GM21737 (cell line): ENCODE measurements at regions not wholly inside any gene's neighbourhood (a gene's known extent, or its start where the extent isn't known, plus 50 kb on each side); places are given as distances from the start of the nearest gene placed in this dataset.
"Not testable (repeated sequence)": the region's sequence is repeated elsewhere in the genome, so short reads cannot be mapped to it uniquely, and the experiment has no call there.

Experiments
- ATAC-seq: cut with Tn5 transposase; IDR thresholded peaks from one replicate; pipeline ENCODE4 v1.9.1; 2021; ENCODE audit warnings: mild to moderate bottlenecking, moderate library complexity; ENCODE audit not compliant: unreplicated experiment

- no peak for ATAC-seq
Observed at GRCh38 chr2:139439100-139439499, 658.9 kb upstream of the NXPH2 start.

- no peak for ATAC-seq
Observed at GRCh38 chr2:139438478-139438877, 658.3 kb upstream of the NXPH2 start.

GRCh38 chr2:139427164-139427563 is 647.0 kb upstream of the NXPH2 start:
- no peak for ATAC-seq

GRCh38 chr2:139424101-139424500 is 643.9 kb upstream of the NXPH2 start:
- no peak for ATAC-seq

- ATAC-seq, result no peak
Observed at GRCh38 chr2:139411236-139411635, 631.0 kb upstream of the NXPH2 start.

- ATAC-seq, result not testable (repeated sequence)
Observed at GRCh38 chr2:139410833-139411174, 630.6 kb upstream of the NXPH2 start.

DNA sequence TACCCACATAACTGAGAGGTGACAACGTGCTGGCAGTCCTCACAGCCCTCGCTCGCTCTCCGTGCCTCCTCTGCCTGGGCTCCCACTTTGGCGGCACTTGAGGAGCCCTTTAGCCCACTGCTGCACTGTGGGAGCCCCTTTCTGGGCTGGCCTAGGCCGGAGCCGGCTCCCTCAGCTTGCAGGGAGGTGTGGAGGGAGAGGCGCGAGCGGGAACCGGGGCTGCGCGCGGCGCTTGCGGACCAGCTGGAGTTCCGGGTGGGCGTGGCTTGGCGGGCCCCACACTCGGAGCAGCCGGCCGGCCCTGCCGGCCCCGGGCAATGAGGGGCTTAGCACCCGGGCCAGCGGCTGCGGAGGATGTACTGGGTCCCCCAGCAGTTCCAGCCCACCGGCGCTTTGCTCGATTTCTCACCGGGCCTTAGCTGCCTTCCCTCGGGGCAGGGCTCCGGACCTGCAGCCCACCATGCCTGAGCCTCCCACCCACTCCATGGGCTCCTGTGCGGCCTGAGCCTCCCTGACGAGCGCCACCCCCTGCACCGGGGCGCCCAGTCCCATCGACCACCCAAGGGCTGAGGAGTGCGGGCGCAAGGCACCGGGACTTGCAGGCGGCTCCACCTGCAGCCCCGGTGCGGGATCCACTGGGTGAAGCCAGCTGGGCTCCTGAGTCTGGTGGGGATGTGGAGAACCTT is 630.1 kb upstream of the NXPH2 start:
- ATAC-seq, result not testable (repeated sequence)

DNA sequence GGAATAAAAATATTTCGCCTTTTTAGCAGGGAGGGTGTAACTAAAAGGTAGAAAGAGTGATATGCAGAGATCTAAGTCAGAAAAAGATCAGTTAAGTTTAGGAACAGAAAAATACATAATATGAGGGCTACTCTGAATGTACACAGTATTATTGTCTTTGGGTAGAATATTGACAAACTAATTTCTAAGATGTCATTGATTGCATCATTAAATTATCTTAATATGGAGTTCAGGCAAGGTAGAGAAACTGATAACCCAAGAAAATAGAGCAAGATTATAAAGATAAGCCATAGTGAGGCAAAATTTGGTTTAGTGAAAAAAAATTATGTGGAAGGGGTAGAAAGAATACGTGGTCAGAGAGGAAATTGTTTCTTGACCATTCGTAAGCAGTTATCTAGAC is 629.0 kb upstream of the NXPH2 start:
- ATAC-seq, result no peak

GRCh38 chr2:139403948-139404347 is 623.8 kb upstream of the NXPH2 start:
- ATAC-seq, result no peak

- no peak for ATAC-seq
Observed at GRCh38 chr2:139394801-139395200, 614.6 kb upstream of the NXPH2 start.

DNA sequence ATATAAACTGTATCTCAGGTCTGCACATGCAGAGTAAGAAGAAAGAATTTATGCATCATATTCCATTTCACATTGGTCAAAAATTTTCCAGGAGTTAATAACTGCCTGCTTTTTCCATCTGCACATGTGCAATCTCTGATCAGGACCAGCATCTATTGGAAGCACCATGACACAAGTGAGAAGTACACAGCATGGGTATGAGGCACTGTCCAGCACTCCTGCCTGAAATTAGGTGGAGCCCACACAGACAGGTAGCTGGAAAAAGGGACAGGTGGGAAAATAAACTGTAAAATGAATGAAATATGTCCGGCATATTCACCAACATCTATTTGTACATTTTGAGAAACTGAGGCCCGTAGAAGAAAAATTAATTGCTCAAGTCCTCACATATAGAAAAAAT is 609.2 kb upstream of the NXPH2 start:
- no peak for ATAC-seq

- no peak for ATAC-seq
Observed at GRCh38 chr2:139386401-139386800, 606.2 kb upstream of the NXPH2 start.

DNA sequence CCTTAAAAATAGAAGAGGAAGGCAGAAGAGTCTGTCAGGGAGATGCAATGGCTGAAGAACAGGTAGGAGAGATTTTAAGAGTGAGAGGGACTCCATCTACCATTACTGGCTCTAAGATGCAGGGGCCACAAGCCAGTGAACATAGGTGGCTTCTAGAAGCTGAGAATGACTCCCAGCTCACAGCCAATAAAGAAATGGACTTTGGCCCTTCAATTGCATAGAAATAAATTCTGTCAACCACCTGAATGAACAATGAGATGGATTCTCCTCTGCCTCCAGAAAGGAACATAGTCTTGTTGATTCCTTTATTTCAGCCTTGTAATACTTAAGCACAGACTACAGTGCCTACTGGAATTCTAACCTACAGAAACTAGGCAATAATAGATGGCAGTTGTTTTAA is 603.3 kb upstream of the NXPH2 start:
- no peak for ATAC-seq

DNA sequence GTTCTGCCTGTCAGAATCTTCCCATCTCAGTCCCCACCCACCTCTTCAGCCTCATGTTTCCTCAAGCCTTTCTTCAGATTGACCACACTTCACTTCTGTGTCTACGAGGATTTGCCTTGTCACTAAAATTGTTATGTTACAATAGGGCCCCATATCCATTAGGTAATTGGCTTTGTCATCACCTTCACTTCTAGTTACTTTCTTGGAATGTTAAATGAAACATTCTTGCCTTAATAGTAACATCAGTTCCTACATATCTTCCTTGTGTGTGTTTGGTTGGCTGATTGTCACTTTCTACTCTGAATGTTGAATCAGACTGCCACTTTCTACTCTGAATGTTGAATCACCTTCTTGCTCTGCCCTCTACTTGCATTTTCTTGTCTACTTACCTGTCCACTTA is 599.9 kb upstream of the NXPH2 start:
- no peak for ATAC-seq

GRCh38 chr2:139378373-139378772 is 598.2 kb upstream of the NXPH2 start:
- ATAC-seq, result no peak

DNA sequence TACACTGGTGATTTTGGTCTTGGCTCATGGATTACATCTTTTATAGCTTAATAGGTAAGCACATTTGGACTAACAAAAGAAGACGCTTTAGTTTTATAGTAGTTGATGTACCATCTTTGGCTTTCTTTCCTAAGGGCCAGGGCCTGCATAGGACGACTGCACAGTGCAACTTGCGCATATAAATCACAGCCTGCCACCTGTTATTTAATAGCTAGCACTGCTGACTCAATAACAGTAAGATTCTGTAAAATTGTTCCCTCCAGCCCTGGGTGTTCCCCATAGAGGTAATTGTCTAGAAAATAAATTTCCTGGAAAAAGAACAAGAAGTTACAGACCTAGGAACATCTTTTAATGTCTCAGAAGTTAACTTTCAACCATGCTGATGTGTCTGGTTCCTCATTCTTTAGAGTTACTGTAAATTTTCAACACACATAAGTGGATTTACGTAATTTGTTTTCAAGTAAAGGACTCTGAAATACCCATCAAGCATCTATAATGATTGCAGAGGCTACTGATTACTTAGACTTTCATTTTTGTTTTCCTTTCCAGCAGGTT is 594.2 kb upstream of the NXPH2 start:
- ATAC-seq, result no peak

- no peak for ATAC-seq
Observed at GRCh38 chr2:139369423-139370409, 589.5 kb upstream of the NXPH2 start.

- ATAC-seq, result no peak
Observed at GRCh38 chr2:139367416-139367815, 587.2 kb upstream of the NXPH2 start.

DNA sequence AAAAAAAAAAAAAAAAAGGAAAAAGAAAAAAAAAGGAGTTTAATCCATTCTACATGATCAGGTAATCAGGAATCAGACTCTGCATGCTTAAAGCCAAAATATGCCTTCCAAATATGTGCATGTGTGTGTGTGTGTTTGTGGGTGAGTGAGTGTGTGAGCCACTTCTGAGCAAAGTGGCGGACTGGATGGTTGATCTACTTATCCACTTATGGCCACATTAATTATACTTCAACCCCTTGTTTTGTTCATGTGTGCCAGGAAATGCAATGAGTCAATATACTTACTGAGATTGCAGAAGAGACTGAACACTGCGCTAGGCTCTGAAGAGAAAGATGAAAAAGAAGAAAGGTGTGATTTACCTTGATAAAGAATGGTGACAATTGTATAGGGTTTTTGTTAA is 586.5 kb upstream of the NXPH2 start:
- ATAC-seq, result no peak

GRCh38 chr2:139365189-139365588 is 585.0 kb upstream of the NXPH2 start:
- no peak for ATAC-seq

DNA sequence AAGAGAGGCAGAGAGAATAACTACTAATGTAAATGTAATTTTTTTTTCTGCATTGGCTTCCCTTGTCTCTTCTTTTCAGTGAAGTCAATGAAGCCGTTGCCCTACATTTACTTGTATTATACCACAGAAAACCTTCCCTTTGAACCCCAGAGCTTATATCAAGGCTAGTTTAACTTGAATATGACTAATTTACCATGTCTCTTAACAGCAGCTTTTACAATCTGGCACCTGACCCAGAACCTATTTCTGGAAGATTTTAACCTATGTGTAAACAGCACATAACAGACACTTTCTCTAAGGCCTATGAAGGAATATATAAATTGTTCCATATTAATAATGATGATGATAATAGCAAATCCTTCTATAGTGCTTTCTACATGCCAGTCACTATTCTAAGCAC is 580.5 kb upstream of the NXPH2 start:
- ATAC-seq, result no peak

DNA sequence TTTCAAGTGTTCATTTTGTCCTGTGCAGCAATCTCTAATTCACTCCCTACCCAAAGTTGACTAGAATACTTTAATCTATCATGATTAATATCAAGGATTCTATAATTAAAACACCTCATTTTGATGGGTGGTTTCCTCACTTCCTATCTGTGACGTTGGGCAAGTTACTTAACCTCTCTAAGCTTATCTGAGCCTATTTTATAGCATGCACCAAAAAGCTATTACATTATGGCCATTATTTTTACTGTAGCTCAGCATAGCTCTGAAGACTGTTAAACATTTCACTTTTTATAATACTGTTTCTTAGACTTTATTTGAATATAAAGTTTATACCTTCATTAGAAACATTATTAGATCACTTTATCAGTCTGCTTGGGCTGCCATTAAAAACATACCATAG is 579.6 kb upstream of the NXPH2 start:
- no peak for ATAC-seq
